GM19035 (cell line): ENCODE measurements at regions not wholly inside any gene's neighbourhood (a gene's known extent, or its start where the extent isn't known, plus 50 kb on each side); places are given as distances from the start of the nearest gene placed in this dataset.
"Not testable (repeated sequence)": the region's sequence is repeated elsewhere in the genome, so short reads cannot be mapped to it uniquely, and the experiment has no call there.

Experiments
- ATAC-seq: cut with Tn5 transposase; IDR thresholded peaks from one replicate; pipeline ENCODE4 v1.9.1; 2021; ENCODE audit not compliant: unreplicated experiment

GRCh38 chr3:33956206-33956605, 157.8 kb downstream of the PDCD6IP start:
- ATAC-seq = no peak

DNA sequence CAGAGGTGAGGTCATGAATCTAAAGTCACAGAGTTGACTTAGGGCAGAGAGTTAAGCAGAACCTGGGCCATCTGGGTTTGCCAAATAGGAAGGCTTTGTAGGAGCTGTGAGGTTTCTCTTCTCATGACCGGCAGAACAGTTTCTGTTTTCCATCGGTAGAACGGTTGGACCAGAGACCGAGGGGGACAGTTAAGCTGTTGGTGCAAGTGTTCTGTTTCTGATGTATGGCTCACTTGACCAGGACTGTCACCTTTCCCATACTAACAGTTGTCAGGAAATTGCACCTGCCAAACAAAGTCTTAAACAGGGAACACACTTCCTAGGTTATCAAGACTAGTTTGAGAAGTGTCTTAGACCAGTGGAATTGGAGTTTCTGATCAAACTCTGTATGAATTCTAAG, 158.3 kb downstream of the PDCD6IP start:
- no peak for ATAC-seq

DNA sequence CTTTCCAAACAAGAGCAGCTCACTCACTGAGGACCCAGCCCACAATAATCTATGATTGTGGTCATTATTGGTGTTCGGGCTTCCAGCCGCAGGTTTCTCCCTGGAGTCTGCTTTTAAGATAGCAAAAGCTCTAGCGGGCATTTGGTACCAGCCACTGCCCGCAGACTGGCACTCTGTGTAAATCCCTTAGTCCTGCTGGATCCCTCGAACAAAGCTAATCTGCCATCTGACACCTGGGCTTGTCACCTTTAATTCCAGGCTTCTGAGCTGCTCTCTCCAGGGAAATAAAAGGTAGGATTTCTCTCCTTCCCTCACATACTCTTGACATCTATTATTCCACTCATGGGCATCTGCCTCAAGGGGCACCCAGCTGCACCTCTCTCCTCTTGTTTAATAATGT, 158.7 kb downstream of the PDCD6IP start:
- no peak for ATAC-seq

DNA sequence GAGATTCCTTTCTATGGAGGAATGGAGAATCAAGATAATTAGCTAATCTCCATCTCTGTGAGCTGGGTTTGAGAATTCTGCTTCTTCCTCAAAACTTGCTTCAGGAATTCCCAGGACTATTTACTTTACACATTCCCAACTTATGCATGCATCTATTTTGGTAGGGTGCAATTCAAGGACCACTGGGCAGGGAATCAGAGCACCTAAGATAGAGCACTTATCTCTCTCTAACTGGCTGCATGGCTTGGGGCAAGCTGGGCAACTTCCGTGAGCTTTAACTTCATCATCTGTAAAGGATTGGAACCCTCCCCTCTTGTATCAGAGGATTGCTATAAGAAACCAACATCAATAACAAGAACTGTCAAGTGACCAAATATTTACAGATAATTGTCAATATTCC, 160.2 kb downstream of the PDCD6IP start:
- ATAC-seq = no peak

- ATAC-seq = no peak
Observed at GRCh38 chr3:33962396-33962795, 164.0 kb downstream of the PDCD6IP start.

DNA sequence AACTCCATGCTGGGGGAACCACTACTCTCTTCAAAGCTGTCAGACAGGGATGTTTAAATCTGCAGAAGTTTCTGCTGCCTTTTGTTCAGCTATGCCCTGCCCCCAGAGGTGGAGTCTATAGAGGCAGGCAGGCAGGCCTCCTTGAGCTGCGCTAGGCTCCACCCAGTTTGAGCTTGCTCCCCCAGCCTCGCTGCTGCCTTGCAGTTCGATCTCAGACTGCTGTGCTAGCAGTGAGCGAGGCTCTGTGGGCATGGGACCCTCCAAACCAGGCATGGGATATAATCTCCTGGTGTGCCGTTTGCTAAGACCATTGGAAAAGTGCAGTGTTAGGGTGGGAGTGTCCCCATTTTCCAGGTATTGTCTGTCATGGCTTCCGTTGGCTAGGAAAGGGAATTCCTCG, 171.8 kb downstream of the PDCD6IP start:
- not testable (repeated sequence) for ATAC-seq

GRCh38 chr3:33971055-33971454, 172.6 kb downstream of the PDCD6IP start:
- ATAC-seq = no peak

- ATAC-seq = no peak
Observed at GRCh38 chr3:33975463-33975862, 177.0 kb downstream of the PDCD6IP start.

DNA sequence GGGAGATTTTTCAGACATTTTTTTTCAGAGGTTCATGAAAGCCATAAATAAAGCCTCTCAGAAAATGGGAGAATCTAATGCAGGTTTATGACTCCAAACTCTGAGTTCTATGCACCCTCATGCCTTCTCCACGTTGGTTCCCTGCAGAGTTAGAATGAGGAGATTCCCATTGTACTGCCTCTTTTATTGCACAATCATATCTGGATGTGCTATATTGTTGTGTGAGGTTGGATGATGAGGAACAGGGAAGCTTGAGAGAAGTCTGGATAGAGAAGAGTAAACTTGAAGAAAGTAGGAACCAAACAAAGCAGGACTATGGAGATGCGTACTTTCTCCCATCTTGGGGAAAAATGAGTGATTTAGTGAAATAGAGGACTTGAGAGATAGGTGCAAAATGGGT, 178.8 kb downstream of the PDCD6IP start:
- ATAC-seq = no peak

GRCh38 chr3:33980252-33980651, 181.8 kb downstream of the PDCD6IP start:
- ATAC-seq = no peak

- no peak for ATAC-seq
Observed at GRCh38 chr3:33982269-33982798, 183.9 kb downstream of the PDCD6IP start.

DNA sequence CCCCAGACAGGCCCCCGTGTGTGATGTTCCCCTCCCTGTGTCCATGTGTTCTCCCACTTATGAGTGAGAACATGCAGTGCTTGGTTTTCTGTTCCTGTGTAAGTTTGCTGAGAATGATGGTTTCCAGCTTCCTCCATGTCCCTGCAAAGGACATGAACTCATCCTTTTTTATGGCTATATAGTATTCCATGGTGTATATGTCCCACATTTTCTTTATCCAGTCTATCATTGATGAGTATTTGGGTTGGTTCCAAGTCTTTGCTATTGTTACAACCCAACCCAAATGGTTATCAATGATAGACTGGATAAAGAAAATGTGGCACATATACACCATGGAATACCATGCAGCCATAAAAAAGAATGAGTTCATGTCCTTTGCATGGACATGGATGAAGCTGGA, 184.5 kb downstream of the PDCD6IP start:
- ATAC-seq = not testable (repeated sequence)

DNA sequence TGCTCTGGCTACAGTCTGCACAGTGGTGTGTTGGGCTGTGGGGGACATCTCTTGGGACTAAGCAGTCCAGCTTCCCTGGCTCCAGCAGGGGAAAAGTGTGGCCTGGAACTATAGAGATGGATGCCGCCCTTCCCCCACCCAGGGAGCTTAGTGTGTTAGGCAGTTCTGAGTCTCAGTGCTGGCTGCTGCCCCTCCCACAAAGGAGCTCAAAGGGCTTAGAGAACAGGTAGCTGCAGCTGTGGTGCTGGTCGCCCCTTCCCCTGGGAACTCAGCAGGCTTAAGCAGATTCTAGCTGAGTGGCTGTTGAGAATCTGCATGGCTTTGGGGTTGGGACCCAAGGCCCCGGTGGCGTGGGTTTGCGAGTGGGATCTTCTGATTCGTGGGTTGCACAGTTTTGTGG, 190.8 kb downstream of the PDCD6IP start:
- no peak for ATAC-seq

DNA sequence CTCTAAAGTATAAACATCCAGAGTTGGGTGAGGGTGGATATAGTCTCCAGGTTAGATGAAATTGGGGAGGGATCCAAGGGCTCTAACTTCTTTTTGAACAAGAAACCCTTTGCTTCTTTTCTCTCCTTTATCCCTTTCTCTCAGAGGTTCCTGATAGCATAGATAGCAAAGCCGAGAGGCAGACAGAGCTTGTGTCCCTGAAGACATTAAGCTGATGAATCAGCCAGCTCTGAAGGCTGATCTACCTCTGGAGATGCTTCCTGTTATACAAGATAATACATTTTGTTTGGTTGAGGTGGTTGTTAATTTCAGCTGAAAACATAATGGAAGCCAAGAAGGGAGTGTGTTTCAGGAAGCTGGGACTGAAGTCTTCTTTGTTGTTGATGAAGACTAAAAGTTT, 193.2 kb downstream of the PDCD6IP start:
- ATAC-seq = no peak

GRCh38 chr3:33993631-33994030, 195.2 kb downstream of the PDCD6IP start:
- ATAC-seq = no peak

GRCh38 chr3:33994568-33994967, 196.1 kb downstream of the PDCD6IP start:
- ATAC-seq = no peak

GRCh38 chr3:34000301-34000700, 201.9 kb downstream of the PDCD6IP start:
- ATAC-seq = no peak

DNA sequence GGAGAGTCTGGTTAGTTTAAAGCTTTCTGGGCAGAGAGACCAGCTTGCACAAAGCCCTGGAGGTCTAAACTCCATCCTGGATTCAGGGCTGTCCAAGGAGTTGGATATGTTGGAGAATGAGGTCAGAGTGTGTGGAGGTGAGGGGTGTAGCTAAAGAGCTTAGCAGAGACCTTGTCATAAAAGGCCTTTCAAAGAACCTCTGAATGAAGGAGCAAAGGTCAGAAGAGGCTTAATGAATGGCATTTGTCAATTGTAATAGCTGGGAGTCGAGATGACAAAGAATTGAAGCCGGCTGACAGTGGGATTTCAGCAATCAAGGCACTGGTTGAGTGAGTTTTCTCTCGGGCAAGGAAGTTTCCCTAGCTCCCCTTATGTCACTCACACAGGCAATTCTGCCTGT, 202.6 kb downstream of the PDCD6IP start:
- ATAC-seq = no peak

GRCh38 chr3:34001990-34002389, 203.6 kb downstream of the PDCD6IP start:
- no peak for ATAC-seq

GRCh38 chr3:34002569-34003100, 204.2 kb downstream of the PDCD6IP start:
- ATAC-seq = no peak

DNA sequence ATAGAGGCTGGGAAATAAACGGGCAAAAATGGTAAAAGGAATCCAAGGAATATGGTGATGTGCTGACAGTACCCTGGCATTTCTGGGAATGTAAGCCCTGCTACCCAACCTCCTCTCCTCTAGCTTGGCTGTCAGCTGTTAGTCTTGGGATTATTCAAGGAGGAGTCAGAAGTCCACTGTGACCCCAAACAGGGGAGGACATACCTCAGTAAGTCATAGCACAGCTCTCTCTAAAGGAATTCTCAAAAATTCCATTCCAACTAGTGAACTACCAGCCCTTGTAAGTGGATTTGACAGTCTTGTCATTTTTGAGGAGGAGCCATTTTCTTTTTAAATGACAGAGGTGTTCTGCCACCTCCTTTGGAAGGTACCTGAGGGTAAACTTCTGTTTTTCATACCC, 207.5 kb downstream of the PDCD6IP start:
- no peak for ATAC-seq

DNA sequence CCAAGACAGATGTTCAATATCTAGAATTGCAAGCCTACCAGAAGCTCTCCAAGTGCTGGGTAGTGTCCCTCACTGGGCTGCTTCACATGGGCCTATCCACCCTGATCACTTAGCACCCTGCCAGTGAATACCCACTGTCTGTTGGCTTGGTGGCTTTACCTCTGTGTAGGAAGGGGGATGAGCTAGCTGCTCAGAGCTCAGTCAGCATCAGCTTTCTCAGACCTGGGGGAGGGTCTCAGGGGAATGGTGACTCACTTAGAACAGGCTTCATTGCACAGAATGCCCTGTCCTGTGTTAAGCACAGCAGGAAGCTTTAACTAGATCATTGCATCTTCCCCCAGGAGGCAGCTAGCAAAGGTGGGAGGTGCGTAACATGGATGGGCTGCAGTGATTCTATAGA, 209.8 kb downstream of the PDCD6IP start:
- ATAC-seq = no peak
